Small intestine (tissue), 7 donors: ENCODE measurements at regions not wholly inside any gene's neighbourhood (a gene's known extent, or its start where the extent isn't known, plus 50 kb on each side); places are given as distances from the start of the nearest gene placed in this dataset.
"Not testable (repeated sequence)": the region's sequence is repeated elsewhere in the genome, so short reads cannot be mapped to it uniquely, and the experiment has no call there.

Source experiments
- DNase-seq, 2 donors: peaks; one replicate each; pipeline versions ENCODE4 v3.0.0 to v3.0.0-alpha.2; 2013
- FAIRE-seq: peaks from 2 replicates; lab custom pipeline; 2012; peaks lifted over from hg19 to GRCh38; lab: Jason Lieb, UNC
- H3K27ac ChIP-seq, 3 donors: one replicate each; pipeline ENCODE4 v1.5.1; 2013; ENCODE audit warnings: low read length in 2 of 3, mild to moderate bottlenecking in 2 of 3, control low read depth in 1 of 3, inconsistent platforms in 1 of 3, low read depth in 1 of 3, moderate library complexity in 1 of 3
- H3K27me3 ChIP-seq, 3 donors: one replicate each; pipeline ENCODE4 v1.6.1; 2013; ENCODE audit warnings: low read length in 3 of 3, inconsistent platforms in 1 of 3; ENCODE audit not compliant: control insufficient read depth in 3 of 3, insufficient read depth in 3 of 3
- H3K36me3 ChIP-seq, 3 donors: one replicate each; pipeline ENCODE4 v1.6.1; 2013; ENCODE audit warnings: low read length in 3 of 3, inconsistent platforms in 1 of 3, low read depth in 1 of 3, mild to moderate bottlenecking in 1 of 3, moderate library complexity in 1 of 3; ENCODE audit not compliant: control insufficient read depth in 3 of 3, insufficient read depth in 2 of 3
- H3K4me1 ChIP-seq, 3 donors: one replicate each; pipeline ENCODE4 v1.6.1; 2013; ENCODE audit warnings: low read length in 2 of 3, inconsistent platforms in 1 of 3, low read depth in 1 of 3, mild to moderate bottlenecking in 1 of 3, moderate library complexity in 1 of 3; ENCODE audit not compliant: control insufficient read depth in 3 of 3, insufficient read depth in 2 of 3
- H3K4me3 ChIP-seq, 3 donors: one replicate each; pipeline ENCODE4 v1.5.1; 2013; ENCODE audit warnings: low read length in 3 of 3, control low read depth in 1 of 3, inconsistent platforms in 1 of 3, low read depth in 1 of 3, mild to moderate bottlenecking in 1 of 3, moderate library complexity in 1 of 3
- H3K9me3 ChIP-seq, 2 donors: one replicate each; pipeline ENCODE4 v1.6.1; 2013; ENCODE audit warnings: low read depth in 1 of 2, low read length in 1 of 2; ENCODE audit not compliant: control insufficient read depth in 2 of 2, insufficient read depth in 1 of 2
- WGBS, 3 donors: extraction: QIAGEN DNeasy Blood & Tissue Kit; methylation state at CpG; one replicate each; pipeline ENCODE4 v1.1.7; 2013; 5-methylcytosine and 5-hydroxymethylcytosine counted together
- donor health status: healthy with polysubstance abuse.
- donor health status: control.
- donor health status: control.
- donor health status: Bipolar disorder and iron deficiency.
- donor health status: healthy.

- H3K4me1 ChIP-seq, FAIRE-seq, H3K27me3 ChIP-seq, DNase-seq, H3K36me3 ChIP-seq, H3K4me3 ChIP-seq, H3K27ac ChIP-seq: not testable (repeated sequence)
- H3K9me3 ChIP-seq: peaks cover 0 to 26% of the 10 kb centered on the region in 2 donors
Measured at GRCh38 chr3:193923958-193924357, 212.0 kb upstream of the HES1 start.

DNA sequence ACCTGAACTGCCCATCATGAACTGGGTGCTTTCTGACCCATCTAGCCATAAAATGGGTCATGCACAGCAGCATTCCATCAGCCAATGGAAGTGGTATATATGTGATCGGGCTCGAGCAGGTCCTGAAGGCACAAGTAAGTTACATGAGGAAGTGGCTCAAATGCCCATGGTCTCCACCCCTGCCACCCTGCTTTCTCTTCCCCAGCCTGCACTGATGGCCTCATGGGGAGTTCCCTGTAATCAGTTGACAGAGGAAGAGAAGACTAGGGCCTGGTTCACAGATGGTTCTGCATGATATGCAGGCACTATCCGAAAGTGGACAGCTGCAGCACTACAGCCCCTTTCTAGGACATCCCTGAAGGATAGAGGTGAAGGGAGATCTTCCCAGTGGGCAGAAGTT lies 209.9 kb upstream of the HES1 start:
- not testable (repeated sequence) for H3K27me3 ChIP-seq, H3K27ac ChIP-seq, H3K4me1 ChIP-seq, FAIRE-seq, DNase-seq, H3K4me3 ChIP-seq, H3K36me3 ChIP-seq
- H3K9me3 ChIP-seq: peaks cover 0 to 26% of the 10 kb centered on the region in 2 donors
- 86 to 98% (median 90%) methylated on average over 3 of the region's 3 CpGs for WGBS, 3 donors

DNA sequence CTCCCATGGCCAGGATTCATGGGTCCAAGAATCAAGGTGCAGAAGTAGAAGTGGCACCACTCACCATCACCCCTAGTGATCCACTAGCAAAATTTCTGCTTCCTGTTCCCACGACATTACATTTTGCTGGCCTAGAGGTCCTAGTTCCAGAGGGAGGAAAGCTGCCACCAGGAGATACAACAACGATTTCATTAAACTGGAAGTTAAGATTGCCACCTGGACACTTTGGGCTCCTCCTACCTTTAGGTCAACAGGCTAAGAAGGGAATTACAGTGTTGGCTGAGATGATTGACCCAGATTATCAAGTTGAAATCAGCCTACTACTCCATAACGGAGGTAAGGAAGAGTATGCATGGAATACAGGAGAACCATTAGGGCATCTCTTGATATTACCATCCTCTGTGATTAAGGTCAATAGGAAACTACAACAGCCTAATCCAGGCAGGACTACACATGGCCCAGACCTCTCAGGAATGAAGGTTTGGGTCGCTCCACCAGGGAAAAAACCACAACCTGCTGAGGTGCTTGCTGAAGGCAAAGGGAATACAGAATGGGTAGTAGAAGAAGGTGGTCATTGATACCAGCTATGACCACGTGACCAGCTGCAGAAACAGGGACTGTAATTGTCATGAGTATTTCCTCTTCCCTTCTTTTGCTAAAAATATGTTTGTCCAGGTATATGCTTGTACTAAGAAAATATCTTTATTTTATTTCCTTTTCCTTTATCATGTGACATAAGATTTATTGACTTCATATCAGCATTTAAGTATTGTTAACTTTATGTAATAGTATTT lies 208.3 kb upstream of the HES1 start:
- not testable (repeated sequence) for H3K36me3 ChIP-seq, FAIRE-seq, H3K4me1 ChIP-seq, H3K27ac ChIP-seq, DNase-seq, H3K27me3 ChIP-seq, H3K4me3 ChIP-seq
- H3K9me3 ChIP-seq: peaks cover 0 to 21% of the 10 kb centered on the region in 2 donors
- WGBS, 3 donors: 84 to 94% (median 88%) methylated on average over 5 of the region's 5 CpGs

- H3K27ac ChIP-seq: no peak overlapping the region
- FAIRE-seq: no peak
- 71 to 77% (median 74%) methylated on average over 7 of the region's 7 CpGs for WGBS, 3 donors
- no peaks in the 10 kb centered on the region for H3K36me3 ChIP-seq
- no peaks in the 10 kb centered on the region for H3K27me3 ChIP-seq
- H3K4me1 ChIP-seq: peaks cover 0 to 2% (median 0%) of the 10 kb centered on the region in 3 donors
- peaks cover 0 to 13% of the 10 kb centered on the region in 2 donors for H3K9me3 ChIP-seq
- no peak overlapping the region for H3K4me3 ChIP-seq
- no peak for DNase-seq
Measured at GRCh38 chr3:193928354-193929209, 207.4 kb upstream of the HES1 start.

GRCh38 chr3:193929373-193929772 lies 206.6 kb upstream of the HES1 start:
- 84 to 97% (median 85%) methylated on average over 5 of the region's 5 CpGs for WGBS, 3 donors
- no peak for FAIRE-seq
- no peak overlapping the region for H3K27ac ChIP-seq

GRCh38 chr3:193929921-193930646 lies 205.9 kb upstream of the HES1 start:
- 78 to 90% (median 89%) methylated on average over 7 of the region's 7 CpGs for WGBS, 3 donors

More at GRCh38 chr3:193929373-193929772, 206.6 kb upstream of the HES1 start:
- Histone ChIP-seq H3K27me3 (no peaks in the 10 kb centered on the region), H3K9me3 (peaks cover 0 to 8% of the 10 kb centered on the region in 2 donors), H3K4me3 (no peak overlapping the region), H3K4me1 (peaks cover 0 to 2% (median 0%) of the 10 kb centered on the region in 3 donors), H3K36me3 (no peaks in the 10 kb centered on the region)
- no peak for DNase-seq

DNA sequence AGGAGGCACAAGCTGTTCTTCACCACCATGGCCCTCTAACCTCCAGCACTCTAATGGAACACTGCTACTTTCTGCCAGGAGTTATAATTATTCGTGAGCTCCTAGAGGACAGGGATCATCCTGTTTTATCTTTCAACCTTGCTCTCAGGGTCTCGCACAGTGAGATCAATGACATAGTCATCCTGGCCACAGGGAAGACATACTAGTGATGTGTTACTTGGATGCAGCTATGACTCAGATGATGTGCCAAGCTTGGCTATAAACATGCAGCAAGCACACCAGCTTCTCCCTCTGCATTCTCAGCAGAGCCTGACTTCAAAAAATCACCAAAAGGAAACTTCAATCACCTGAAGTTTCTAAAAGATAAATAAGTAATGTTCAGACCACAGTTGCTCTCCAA lies 203.8 kb upstream of the HES1 start:
- Histone ChIP-seq H3K4me1 (peaks cover 0 to 2% (median 0%) of the 10 kb centered on the region in 3 donors), H3K9me3 (no peaks in the 10 kb centered on the region), H3K27me3 (no peaks in the 10 kb centered on the region), H3K36me3 (no peaks in the 10 kb centered on the region), H3K4me3 (no peak overlapping the region), H3K27ac (no peak overlapping the region)
- WGBS, 3 donors: 92 to 98% (median 95%) methylated on average over 2 of the region's 2 CpGs
- FAIRE-seq: no peak
- DNase-seq: no peak

More at GRCh38 chr3:193929921-193930646, 205.9 kb upstream of the HES1 start:
- Histone ChIP-seq H3K4me3 (no peak overlapping the region), H3K27me3 (no peaks in the 10 kb centered on the region), H3K36me3 (no peaks in the 10 kb centered on the region), H3K9me3 (peaks cover 0 to 1% of the 10 kb centered on the region in 2 donors), H3K4me1 (peaks cover 0 to 2% (median 0%) of the 10 kb centered on the region in 3 donors), H3K27ac (no peak overlapping the region)
- DNase-seq (no peak), FAIRE-seq (no peak)

DNA sequence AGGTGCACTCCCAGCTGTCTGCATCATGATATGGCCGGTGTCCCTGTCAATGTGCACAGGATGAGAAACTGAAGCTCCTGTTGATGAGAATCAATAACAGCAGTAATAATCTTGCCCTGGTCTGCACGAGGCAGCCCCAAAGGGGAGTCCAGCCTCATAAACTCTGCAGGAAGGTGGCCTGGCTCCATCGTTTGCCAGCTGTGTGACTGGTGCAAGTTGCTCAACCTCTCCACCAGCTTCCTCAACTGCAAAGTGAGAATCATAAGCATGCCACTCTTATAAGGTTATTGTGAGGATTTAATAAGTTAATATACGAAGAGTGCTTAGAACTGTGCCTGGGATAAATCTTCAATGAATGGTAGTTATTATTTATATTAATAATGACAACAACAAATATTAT lies 203.4 kb upstream of the HES1 start:
- 69 to 81% (median 75%) methylated on average over 4 of the region's 4 CpGs for WGBS, 3 donors
- Histone ChIP-seq H3K4me1 (peaks cover 0 to 2% (median 0%) of the 10 kb centered on the region in 3 donors), H3K27ac (no peak overlapping the region), H3K4me3 (no peak overlapping the region), H3K9me3 (no peaks in the 10 kb centered on the region), H3K27me3 (no peaks in the 10 kb centered on the region), H3K36me3 (no peaks in the 10 kb centered on the region)
- DNase-seq (no peak), FAIRE-seq (no peak)
